ENCODE measurements at regions not wholly inside any gene's neighbourhood (a gene's known extent, or its start where the extent isn't known, plus 50 kb on each side); places are given as distances from the start of the nearest gene placed in this dataset.
"Not testable (repeated sequence)": the region's sequence is repeated elsewhere in the genome, so short reads cannot be mapped to it uniquely, and the experiment has no call there.

GRCh38 chrX:115966920-115967319, 203.6 kb upstream of the AGTR2 start:
- no peak for DNase-seq (ENCODE audit: low read depth)

- DNase-seq (ENCODE audit: low read depth): peak; percentile 80
These were observed 201.9 kb upstream of the AGTR2 start for GRCh38 chrX:115968436-115969252.

GRCh38 chrX:115970718-115971117, 199.8 kb upstream of the AGTR2 start:
- no peak for DNase-seq (ENCODE audit: low read depth)

GRCh38 chrX:115972717-115973116, 197.8 kb upstream of the AGTR2 start:
- DNase-seq (ENCODE audit: low read depth): peak; percentile 40

GRCh38 chrX:115978068-115978467, 192.5 kb upstream of the AGTR2 start:
- DNase-seq (ENCODE audit: low read depth): no peak

- not testable (repeated sequence) for DNase-seq (ENCODE audit: low read depth)
These were observed 187.4 kb upstream of the AGTR2 start for GRCh38 chrX:115983148-115983547.

- not testable (repeated sequence) for DNase-seq (ENCODE audit: low read depth)
These were observed 183.1 kb upstream of the AGTR2 start for GRCh38 chrX:115987464-115987863.

GRCh38 chrX:115988825-115989224, 181.7 kb upstream of the AGTR2 start:
- no peak for DNase-seq (ENCODE audit: low read depth)

- no peak for DNase-seq (ENCODE audit: low read depth)
These were observed 180.9 kb upstream of the AGTR2 start for GRCh38 chrX:115989686-115990085.

- DNase-seq (ENCODE audit: low read depth): no peak
These were observed 161.2 kb upstream of the AGTR2 start for GRCh38 chrX:116009346-116009745.

- DNase-seq (ENCODE audit: low read depth): no peak
These were observed 160.5 kb upstream of the AGTR2 start for GRCh38 chrX:116009861-116010710.

- DNase-seq (ENCODE audit: low read depth): no peak
These were observed 159.6 kb upstream of the AGTR2 start for GRCh38 chrX:116010939-116011338.

GRCh38 chrX:116031331-116031730, 139.2 kb upstream of the AGTR2 start:
- DNase-seq (ENCODE audit: low read depth): no peak

Measured in HT1080 (cell line).